ENCODE measurements at regions not wholly inside any gene's neighbourhood (a gene's known extent, or its start where the extent isn't known, plus 50 kb on each side); places are given as distances from the start of the nearest gene placed in this dataset.

DNA sequence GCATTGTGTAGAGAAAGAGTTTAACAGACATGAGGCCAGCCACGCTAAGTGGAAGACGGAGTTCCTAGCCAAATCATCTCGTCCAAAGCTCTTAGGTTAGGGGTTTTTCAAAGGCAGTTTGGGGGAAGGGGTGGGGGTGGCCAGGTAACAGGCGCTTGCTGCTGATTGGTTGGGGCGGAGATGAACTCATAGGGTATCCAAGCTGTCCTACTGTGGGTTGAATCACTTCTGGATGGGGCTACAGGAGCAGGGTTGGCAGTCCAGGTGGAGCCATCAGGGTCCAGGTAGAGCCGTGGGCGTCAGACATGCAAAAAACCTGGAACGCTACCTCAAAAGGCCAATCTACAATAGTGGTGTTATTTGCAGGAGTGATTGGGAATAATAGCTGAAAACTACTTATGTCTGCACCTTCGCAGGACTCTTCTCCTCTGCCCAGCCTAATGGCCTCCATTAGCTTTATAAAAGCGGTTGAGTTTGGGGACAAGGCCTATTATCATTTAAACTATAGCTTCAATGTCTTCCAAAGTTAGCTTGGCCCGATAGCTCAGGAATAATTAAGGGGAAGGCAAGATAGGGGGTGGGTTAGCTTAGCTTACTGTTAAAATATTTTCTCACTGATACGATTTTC lies 579.6 kb downstream of the NLGN4X start:
- TF ChIP-seq, protein P1, sequence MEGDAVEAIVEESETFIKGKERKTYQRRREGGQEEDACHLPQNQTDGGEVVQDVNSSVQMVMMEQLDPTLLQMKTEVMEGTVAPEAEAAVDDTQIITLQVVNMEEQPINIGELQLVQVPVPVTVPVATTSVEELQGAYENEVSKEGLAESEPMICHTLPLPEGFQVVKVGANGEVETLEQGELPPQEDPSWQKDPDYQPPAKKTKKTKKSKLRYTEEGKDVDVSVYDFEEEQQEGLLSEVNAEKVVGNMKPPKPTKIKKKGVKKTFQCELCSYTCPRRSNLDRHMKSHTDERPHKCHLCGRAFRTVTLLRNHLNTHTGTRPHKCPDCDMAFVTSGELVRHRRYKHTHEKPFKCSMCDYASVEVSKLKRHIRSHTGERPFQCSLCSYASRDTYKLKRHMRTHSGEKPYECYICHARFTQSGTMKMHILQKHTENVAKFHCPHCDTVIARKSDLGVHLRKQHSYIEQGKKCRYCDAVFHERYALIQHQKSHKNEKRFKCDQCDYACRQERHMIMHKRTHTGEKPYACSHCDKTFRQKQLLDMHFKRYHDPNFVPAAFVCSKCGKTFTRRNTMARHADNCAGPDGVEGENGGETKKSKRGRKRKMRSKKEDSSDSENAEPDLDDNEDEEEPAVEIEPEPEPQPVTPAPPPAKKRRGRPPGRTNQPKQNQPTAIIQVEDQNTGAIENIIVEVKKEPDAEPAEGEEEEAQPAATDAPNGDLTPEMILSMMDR (IDR thresholded peaks at IDR 0.05; ENCODE audit: low read depth, low read length), result no peak
- no peak for TF ChIP-seq EZH2phosphoT487 (IDR thresholded peaks at IDR 0.05; ENCODE audit: low read depth)

Measured in OCI-LY3 (cell line).